A549 (cell line): ENCODE measurements at regions not wholly inside any gene's neighbourhood (a gene's known extent, or its start where the extent isn't known, plus 50 kb on each side); places are given as distances from the start of the nearest gene placed in this dataset.

Source experiments
- ATAC-seq, 2 experiments: fragments of 200-7000 bp in 1 of 2; fragments of >200 bp in 1 of 2; cut with Nextera tagmentation in 1 of 2; cut with Tn5 transposase in 1 of 2; 3 replicates each; pipeline versions ENCODE4 v1.8.0 to v1.9.1; 2018 to 2020; ENCODE audit warnings: mild to moderate bottlenecking in 1 of 2, moderate library complexity in 1 of 2
- CTCF ChIA-PET: fragments of 300-600 bp; sonication (Branson Sonifier 250); formaldehyde crosslinking; extraction: SDS; loops from one replicate; lab custom pipeline; 2021; ENCODE audit warnings: antibody characterized with exemption, inconsistent platforms; lab: Yijun Ruan, JAX
- POLR2A ChIA-PET: fragments of 350-600 bp; formaldehyde crosslinking; extraction: SDS; loops from one replicate; lab custom pipeline; 2021; ENCODE audit warnings: antibody characterized with exemption, inconsistent platforms; lab: Yijun Ruan, JAX
- DNase-seq, 2 experiments: peaks; one replicate each; pipeline versions ENCODE4 v3.0.0 to v3.0.0-alpha.2; 2011 to 2016; ENCODE audit warnings: low read depth in 1 of 2, low spot score in 1 of 2
- FAIRE-seq: peaks from 2 replicates; lab custom pipeline; 2011; peaks lifted over from hg19 to GRCh38; lab: Jason Lieb, UNC
- H3K27ac ChIP-seq, 2 experiments: fragments of >200 bp; sonication (Bioruptor Twin); formaldehyde crosslinking; 3 replicates each; pipeline ENCODE4 v1.5.1; 2016 to 2017
- H3K4me1 ChIP-seq: fragments of >200 bp; sonication (Bioruptor Twin); formaldehyde crosslinking; 3 replicates; pipeline ENCODE4 v1.6.1; 2016
- H3K4me2 ChIP-seq: fragments of >200 bp; sonication (Bioruptor Twin); formaldehyde crosslinking; 3 replicates; pipeline ENCODE4 v1.6.1; 2016
- H3K4me3 ChIP-seq: fragments of >200 bp; sonication (Bioruptor Twin); formaldehyde crosslinking; 3 replicates; pipeline ENCODE4 v1.5.1; 2016
- H3K9me3 ChIP-seq: fragments of >200 bp; sonication (Bioruptor Twin); formaldehyde crosslinking; 3 replicates; pipeline ENCODE4 v1.6.1; 2016
- CBX2 ChIP-seq: fragments of 200-600 bp; sonication (generic); IDR thresholded peaks from 2 replicates; pipeline ENCODE4 v1.6.1; 2016; ENCODE audit warnings: low read depth, mild to moderate bottlenecking, borderline replicate concordance
- CBX8 ChIP-seq: fragments of 200-600 bp; sonication (generic); IDR thresholded peaks from 2 replicates; pipeline ENCODE4 v1.6.1; 2016
- CEBPB ChIP-seq, 2 experiments: fragments of >200 bp in 1 of 2; sonication (Bioruptor Twin) in 1 of 2; formaldehyde crosslinking in 1 of 2; IDR thresholded peaks; 2 replicates each; pipeline ENCODE4 v1.6.1; 2012 to 2016
- EHF ChIP-seq: fragments of 250-450 bp; sonication (Bioruptor Pico); IDR thresholded peaks from 2 replicates; pipeline ENCODE4 v1.5.0; 2020; ENCODE audit warnings: mild to moderate bottlenecking
- EHMT2 ChIP-seq: fragments of 200-600 bp; sonication (generic); IDR thresholded peaks from 2 replicates; pipeline ENCODE4 v1.6.1; 2016; ENCODE audit warnings: antibody characterized with exemption, low read depth, mild to moderate bottlenecking, moderate library complexity
- FOSB ChIP-seq: fragments of 250-450 bp; sonication (Bioruptor Pico); IDR thresholded peaks from 2 replicates; pipeline ENCODE4 v1.5.0; 2020; ENCODE audit warnings: mild to moderate bottlenecking, moderate library complexity
- FOSL2 ChIP-seq, 2 experiments: fragments of 450-650 bp in 1 of 2; fragments of >200 bp in 1 of 2; sonication (Bioruptor Twin) in 1 of 2; formaldehyde crosslinking; IDR thresholded peaks; 2 replicates each; pipeline versions ENCODE4 v1.5.0 to v1.6.1; 2016 to 2020; ENCODE audit warnings: mild to moderate bottlenecking in 1 of 2, moderate library complexity in 1 of 2
- HEYL ChIP-seq: fragments of 250-450 bp; sonication (Bioruptor Pico); IDR thresholded peaks from 2 replicates; pipeline ENCODE4 v1.8.0; 2021; ENCODE audit warnings: mild to moderate bottlenecking, moderate library complexity
- HOXB13 ChIP-seq: fragments of 250-450 bp; sonication (Bioruptor Pico); IDR thresholded peaks from 2 replicates; pipeline ENCODE4 v1.5.0; 2020; ENCODE audit warnings: low read depth, mild to moderate bottlenecking, moderate library complexity
- KDM1A ChIP-seq: fragments of 200-600 bp; sonication (generic); IDR thresholded peaks from 2 replicates; pipeline ENCODE4 v1.6.1; 2016; ENCODE audit warnings: low read depth, mild to moderate bottlenecking
- MAFK ChIP-seq: fragments of 450-650 bp; IDR thresholded peaks from 2 replicates; pipeline ENCODE4 v1.6.1; 2014; ENCODE audit not compliant: partially characterized antibody
- MAZ ChIP-seq: fragments of 150-350 bp; IDR thresholded peaks from 2 replicates; pipeline ENCODE4 v1.6.1; 2014; ENCODE audit warnings: antibody characterized with exemption, low read depth, low read length, borderline replicate concordance
- RARB ChIP-seq: fragments of 250-450 bp; sonication (Bioruptor Pico); IDR thresholded peaks from 2 replicates; pipeline ENCODE4 v1.8.0; 2021; ENCODE audit warnings: mild to moderate bottlenecking, moderate library complexity
- RFX5 ChIP-seq: fragments of 450-650 bp; IDR thresholded peaks from 2 replicates; pipeline ENCODE4 v1.7.1; 2014; ENCODE audit warnings: antibody characterized with exemption, mild to moderate bottlenecking, moderate library complexity
- TP53 ChIP-seq: fragments of 250-450 bp; sonication (Bioruptor Pico); IDR thresholded peaks from 2 replicates; pipeline ENCODE4 v1.5.0; 2021; ENCODE audit warnings: mild to moderate bottlenecking, moderate library complexity
- ZC3H11A ChIP-seq: fragments of 450-650 bp; IDR thresholded peaks from 2 replicates; pipeline ENCODE4 v1.6.1; 2014; ENCODE audit warnings: antibody characterized with exemption, mild to moderate bottlenecking
- ZFP36 ChIP-seq: fragments of 450-650 bp; IDR thresholded peaks from 2 replicates; pipeline ENCODE4 v1.6.1; 2014; ENCODE audit warnings: borderline replicate concordance; ENCODE audit not compliant: partially characterized antibody
- ZNF302 ChIP-seq: fragments of 250-450 bp; sonication (Bioruptor Pico); IDR thresholded peaks from 2 replicates; pipeline ENCODE4 v1.9.0; 2021; ENCODE audit warnings: inconsistent platforms, mild to moderate bottlenecking, moderate library complexity
- WGBS: methylation state at CpG from one replicate; pipeline ENCODE4 v1.1.6; 2017; ENCODE audit errors: missing lambda C conversion rate; 5-methylcytosine and 5-hydroxymethylcytosine counted together
- TF ChIP-seq, protein P1 (sequence below): IDR thresholded peaks from 2 replicates; pipeline ENCODE4 v1.6.1; 2012; ENCODE audit warnings: low read depth, borderline replicate concordance
- TF ChIP-seq, protein P2 (sequence below): IDR thresholded peaks from 2 replicates; pipeline ENCODE4 v1.6.1; 2012
- TF ChIP-seq, protein P3 (sequence below): fragments of 250-450 bp; sonication (Bioruptor Pico); IDR thresholded peaks from 2 replicates; pipeline ENCODE4 v1.5.0; 2021; ENCODE audit warnings: mild to moderate bottlenecking, moderate library complexity, borderline replicate concordance
- TF ChIP-seq, protein P4 (sequence below): fragments of 450-650 bp; IDR thresholded peaks from 2 replicates; pipeline ENCODE4 v1.6.1; 2014; ENCODE audit warnings: antibody characterized with exemption
- TF ChIP-seq, protein P5 (sequence below): fragments of >200 bp; sonication (Bioruptor Twin); formaldehyde crosslinking; IDR thresholded peaks from 2 replicates; pipeline ENCODE4 v1.6.1; 2016

DNA sequence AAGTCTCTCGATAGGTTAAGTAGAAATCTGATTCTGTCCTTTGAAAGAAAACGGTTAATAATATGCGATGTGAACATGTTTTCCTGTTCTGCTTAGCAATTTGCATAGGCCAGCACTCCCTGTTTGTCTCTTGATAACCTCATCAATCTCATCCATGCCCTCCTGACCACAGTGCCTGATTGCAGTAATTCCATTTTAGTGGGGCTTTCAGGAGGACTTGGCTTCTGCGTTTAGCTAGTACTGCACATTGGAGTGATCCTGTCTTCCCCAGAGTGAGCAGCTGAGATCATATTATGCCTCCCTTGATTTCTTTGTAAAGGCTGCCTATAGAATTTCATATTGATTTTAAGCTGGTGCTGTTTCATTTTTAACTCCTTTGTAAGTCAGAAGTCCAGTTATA, 335.9 kb upstream of the ISL1 start:
- CTCF ChIA-PET = no interaction called here
- 20% methylated on average over 4 of the region's 4 CpGs for WGBS
- DNase-seq (no peak), ATAC-seq (no peak), FAIRE-seq (no peak)
- no peak overlapping the region for H3K27ac ChIP-seq
- no peaks in the 10 kb centered on the region for H3K9me3 ChIP-seq
- TF ChIP-seq ZC3H11A (no peak), ZFP36 (no peak), MAFK (no peak), KDM1A (no peak), CBX2 (no peak), EHF (CRISPR knock-in tag) (no peak)
- TF ChIP-seq, protein P1, sequence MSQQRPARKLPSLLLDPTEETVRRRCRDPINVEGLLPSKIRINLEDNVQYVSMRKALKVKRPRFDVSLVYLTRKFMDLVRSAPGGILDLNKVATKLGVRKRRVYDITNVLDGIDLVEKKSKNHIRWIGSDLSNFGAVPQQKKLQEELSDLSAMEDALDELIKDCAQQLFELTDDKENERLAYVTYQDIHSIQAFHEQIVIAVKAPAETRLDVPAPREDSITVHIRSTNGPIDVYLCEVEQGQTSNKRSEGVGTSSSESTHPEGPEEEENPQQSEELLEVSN = no peak
- H3K4me2 ChIP-seq = no peak overlapping the region
- H3K4me1 ChIP-seq = no peaks in the 10 kb centered on the region
- no peak overlapping the region for H3K4me3 ChIP-seq
- POLR2A ChIA-PET = no interaction called here

DNA sequence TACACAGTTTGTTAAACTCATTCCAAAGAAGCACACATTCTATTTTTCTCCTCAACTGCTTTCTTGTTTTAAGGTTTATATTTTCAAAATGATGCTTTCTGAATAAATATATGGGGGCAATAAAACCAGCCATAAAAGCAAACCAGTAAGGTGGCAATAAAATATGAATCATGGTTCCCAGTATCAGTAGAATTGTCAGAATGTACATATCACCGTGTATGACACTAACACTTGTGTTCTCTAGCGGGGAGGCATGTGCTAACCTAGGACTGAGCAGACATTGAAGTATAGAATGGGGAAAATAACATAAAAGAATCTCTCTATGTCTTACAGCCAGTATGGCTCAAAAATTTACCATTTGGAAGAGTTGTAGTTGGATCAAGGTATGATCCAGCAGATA, 329.9 kb upstream of the ISL1 start:
- FAIRE-seq (no peak), ATAC-seq (no peak), DNase-seq (no peak)
- Histone ChIP-seq H3K27ac (no peak overlapping the region), H3K4me2 (no peak overlapping the region), H3K9me3 (no peaks in the 10 kb centered on the region), H3K4me1 (no peaks in the 10 kb centered on the region), H3K4me3 (no peak overlapping the region)
- WGBS = 3% methylated on average over 2 of the region's 2 CpGs
- ChIA-PET CTCF (no interaction called here), POLR2A (no interaction called here)
- TF ChIP-seq, protein P1 = no peak
- no peak for TF ChIP-seq FOSB (CRISPR knock-in tag)
- TF ChIP-seq MAZ = no peak
- TF ChIP-seq FOSL2 (IDR thresholded peaks at IDR 0.05) = no peak
- TF ChIP-seq FOSL2 (CRISPR knock-in tag; IDR thresholded peaks at IDR 0.05) = no peak
- TF ChIP-seq, protein P2, sequence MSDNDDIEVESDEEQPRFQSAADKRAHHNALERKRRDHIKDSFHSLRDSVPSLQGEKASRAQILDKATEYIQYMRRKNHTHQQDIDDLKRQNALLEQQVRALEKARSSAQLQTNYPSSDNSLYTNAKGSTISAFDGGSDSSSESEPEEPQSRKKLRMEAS = no peak
- TF ChIP-seq, protein P3, sequence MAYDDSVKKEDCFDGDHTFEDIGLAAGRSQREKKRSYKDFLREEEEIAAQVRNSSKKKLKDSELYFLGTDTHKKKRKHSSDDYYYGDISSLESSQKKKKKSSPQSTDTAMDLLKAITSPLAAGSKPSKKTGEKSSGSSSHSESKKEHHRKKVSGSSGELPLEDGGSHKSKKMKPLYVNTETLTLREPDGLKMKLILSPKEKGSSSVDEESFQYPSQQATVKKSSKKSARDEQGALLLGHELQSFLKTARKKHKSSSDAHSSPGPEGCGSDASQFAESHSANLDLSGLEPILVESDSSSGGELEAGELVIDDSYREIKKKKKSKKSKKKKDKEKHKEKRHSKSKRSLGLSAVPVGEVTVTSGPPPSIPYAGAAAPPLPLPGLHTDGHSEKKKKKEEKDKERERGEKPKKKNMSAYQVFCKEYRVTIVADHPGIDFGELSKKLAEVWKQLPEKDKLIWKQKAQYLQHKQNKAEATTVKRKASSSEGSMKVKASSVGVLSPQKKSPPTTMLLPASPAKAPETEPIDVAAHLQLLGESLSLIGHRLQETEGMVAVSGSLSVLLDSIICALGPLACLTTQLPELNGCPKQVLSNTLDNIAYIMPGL (CRISPR knock-in tag) = no peak
- TF ChIP-seq ZC3H11A = no peak
- no peak for TF ChIP-seq CBX8
- no peak for TF ChIP-seq TP53 (CRISPR knock-in tag)
- no peak for TF ChIP-seq ZFP36
- TF ChIP-seq, protein P4, sequence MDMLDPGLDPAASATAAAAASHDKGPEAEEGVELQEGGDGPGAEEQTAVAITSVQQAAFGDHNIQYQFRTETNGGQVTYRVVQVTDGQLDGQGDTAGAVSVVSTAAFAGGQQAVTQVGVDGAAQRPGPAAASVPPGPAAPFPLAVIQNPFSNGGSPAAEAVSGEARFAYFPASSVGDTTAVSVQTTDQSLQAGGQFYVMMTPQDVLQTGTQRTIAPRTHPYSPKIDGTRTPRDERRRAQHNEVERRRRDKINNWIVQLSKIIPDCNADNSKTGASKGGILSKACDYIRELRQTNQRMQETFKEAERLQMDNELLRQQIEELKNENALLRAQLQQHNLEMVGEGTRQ = no peak
- no peak for TF ChIP-seq EHMT2
- TF ChIP-seq ZNF302 (CRISPR knock-in tag) = no peak
- TF ChIP-seq CEBPB (IDR thresholded peaks at IDR 0.05) = no peak
- TF ChIP-seq HEYL (CRISPR knock-in tag) = no peak
- no peak for TF ChIP-seq RARB (CRISPR knock-in tag)
- TF ChIP-seq RFX5 = no peak
- TF ChIP-seq, protein P5, sequence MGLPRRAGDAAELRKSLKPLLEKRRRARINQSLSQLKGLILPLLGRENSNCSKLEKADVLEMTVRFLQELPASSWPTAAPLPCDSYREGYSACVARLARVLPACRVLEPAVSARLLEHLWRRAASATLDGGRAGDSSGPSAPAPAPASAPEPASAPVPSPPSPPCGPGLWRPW = no peak
- TF ChIP-seq HOXB13 (CRISPR knock-in tag) = no peak
- no peak for TF ChIP-seq EHF (CRISPR knock-in tag)
